Transverse colon (tissue), 4 donors: ENCODE measurements at regions not wholly inside any gene's neighbourhood (a gene's known extent, or its start where the extent isn't known, plus 50 kb on each side); places are given as distances from the start of the nearest gene placed in this dataset.

Source experiments
- DNase-seq: peaks from one replicate; pipeline ENCODE4 v3.0.0-alpha.2; 2019
- H3K27ac ChIP-seq, 4 donors: fragments of 200-600 bp; sonication (generic); 2 replicates each; pipeline ENCODE4 v1.5.1; 2016 to 2018; ENCODE audit warnings: inconsistent platforms in 4 of 4
- H3K27me3 ChIP-seq: fragments of 200-600 bp; sonication (generic); 2 replicates; pipeline ENCODE4 v1.5.1; 2017; ENCODE audit warnings: inconsistent platforms
- H3K36me3 ChIP-seq, 4 donors: fragments of 200-600 bp; sonication (generic); 2 replicates each; pipeline ENCODE4 v1.5.1; 2017 to 2019; ENCODE audit warnings: inconsistent platforms in 4 of 4
- H3K4me1 ChIP-seq, 4 donors: fragments of 200-600 bp; sonication (generic); 2 replicates each; pipeline ENCODE4 v1.5.1; 2017 to 2020; ENCODE audit warnings: inconsistent platforms in 4 of 4
- H3K4me3 ChIP-seq, 4 donors: fragments of 200-600 bp; sonication (generic); 1 replicate in 1 of 4; 2 replicates in 3 of 4; pipeline versions ENCODE4 v1.5.1 to v1.6.1; 2017 to 2019; ENCODE audit warnings: inconsistent platforms in 4 of 4
- H3K9me3 ChIP-seq, 2 donors: fragments of 200-600 bp; sonication (generic); 2 replicates each; pipeline ENCODE4 v1.5.1; 2017 to 2019; ENCODE audit warnings: inconsistent platforms in 2 of 2
- CTCF ChIP-seq, 5 experiments: fragments of 200-600 bp in 3 of 5; fragments of 450-650 bp in 2 of 5; sonication (generic) in 3 of 5; IDR thresholded peaks; 1 replicate in 2 of 5; 2 replicates in 3 of 5; pipeline ENCODE4 v1.5.1; 2016 to 2017; ENCODE audit warnings: antibody characterized with exemption in 5 of 5, inconsistent platforms in 3 of 5, mild to moderate bottlenecking in 2 of 5, moderate library complexity in 1 of 5
- EP300 ChIP-seq: sonication (generic); formaldehyde crosslinking; IDR thresholded peaks from one replicate; pipeline ENCODE4 v1.6.1; 2017; ENCODE audit warnings: antibody characterized with exemption, low read depth
- POLR2A ChIP-seq: fragments of 450-650 bp; IDR thresholded peaks from one replicate; pipeline ENCODE4 v1.6.1; 2016; ENCODE audit warnings: antibody characterized with exemption, mild to moderate bottlenecking, moderate library complexity
- POLR2AphosphoS5 ChIP-seq, 3 donors: sonication (generic); formaldehyde crosslinking; IDR thresholded peaks; one replicate each; pipeline ENCODE4 v1.6.1; 2016; ENCODE audit warnings: antibody characterized with exemption in 3 of 3
- WGBS, 2 donors: methylation state at CpG; one replicate each; pipeline ENCODE4 v1.1.5; 2018; ENCODE audit warnings: low coverage in 1 of 2; 5-methylcytosine and 5-hydroxymethylcytosine counted together
- in situ Hi-C, 4 donors: fragments of 200-750 bp; cut with MboI; loops; one replicate each; pipeline versions ENCODE4 v1.15.0 to v1.15.1; 2017; ENCODE audit warnings: low sequenced_read_pairs in 3 of 4, low pct_ligation_motif_present in 1 of 4, low pct_unique_long_range_greater_than_20kb in 1 of 4
- intact Hi-C: fragments of 100-400 bp; cut with DNase I; formaldehyde crosslinking; loops from one replicate; pipeline ENCODE4 v1.15.1; 2023; ENCODE audit warnings: low total_unique reads

DNA sequence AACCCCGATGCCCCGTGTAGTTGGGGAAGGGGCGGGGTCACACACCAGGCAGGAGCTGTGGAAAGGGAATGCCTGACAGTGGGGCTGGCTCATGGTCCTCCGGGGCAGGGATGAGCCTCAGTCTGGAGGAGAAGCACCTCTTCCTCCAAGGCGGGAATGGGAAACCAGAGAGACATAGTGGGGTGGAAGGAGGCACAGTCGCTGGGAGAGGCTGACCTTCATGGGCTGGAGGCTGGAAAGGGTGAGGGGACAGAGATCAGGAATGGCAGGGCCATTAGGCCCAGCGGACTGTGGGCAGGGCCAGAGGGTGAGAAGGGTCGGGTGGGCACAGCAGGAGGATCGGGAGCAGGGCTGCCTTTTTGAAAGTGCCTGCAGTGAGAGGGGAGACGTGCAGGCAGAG lies 65.8 kb upstream of the LINGO1 start:
- TF ChIP-seq EP300 (no peak), POLR2AphosphoS5 (IDR thresholded peaks at IDR 0.05) (no peak), POLR2A (no peak), CTCF (IDR thresholded peaks at IDR 0.05) (no peak)
- in situ Hi-C loops (no loop called here), intact Hi-C loops (no loop called here)
- DNase-seq: no peak
- Histone ChIP-seq H3K4me1 (no peaks in the 10 kb centered on the region), H3K36me3 (no peaks in the 10 kb centered on the region), H3K27ac (no peak overlapping the region), H3K27me3 (peaks cover 46% of the 10 kb centered on the region), H3K9me3 (no peaks in the 10 kb centered on the region), H3K4me3 (no peak overlapping the region)
- 66 to 73% methylated on average over 5 to 10 of the region's 10 CpGs for WGBS, 2 donors

DNA sequence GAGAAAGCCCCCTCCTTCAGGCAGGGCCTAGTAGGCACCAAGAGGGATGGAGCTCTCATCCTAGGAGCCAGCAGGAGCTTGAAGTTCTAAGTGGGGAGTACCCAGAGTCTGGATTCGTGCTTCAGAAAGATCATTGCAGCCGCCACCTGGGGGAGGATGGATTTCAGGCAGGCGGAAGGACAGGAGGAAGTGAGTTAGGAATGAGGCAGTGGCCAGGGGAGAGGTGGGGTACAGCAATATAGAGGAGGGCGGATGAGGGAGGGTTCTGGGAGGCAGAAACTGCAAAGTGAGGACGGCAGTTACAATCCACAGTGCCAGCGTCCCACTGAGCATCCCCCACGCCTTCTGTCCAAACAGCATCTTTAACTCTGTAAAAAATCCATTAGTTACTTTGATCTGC lies 65.2 kb upstream of the LINGO1 start:
- H3K4me1 ChIP-seq: no peaks in the 10 kb centered on the region
- WGBS, 2 donors: 41% methylated on average over 7 of the region's 7 CpGs; no CpG with 5 or more reads in 1 of the 2 donors
- H3K4me3 ChIP-seq: no peak overlapping the region
- no peak for DNase-seq
- no peak overlapping the region for H3K27ac ChIP-seq
- TF ChIP-seq POLR2AphosphoS5 (IDR thresholded peaks at IDR 0.05): no peak
- TF ChIP-seq CTCF (IDR thresholded peaks at IDR 0.05): no peak
- TF ChIP-seq EP300: no peak
- TF ChIP-seq POLR2A: no peak
- in situ Hi-C loops: no loop called here
- intact Hi-C loops: no loop called here
- no peaks in the 10 kb centered on the region for H3K9me3 ChIP-seq
- peaks cover 52% of the 10 kb centered on the region for H3K27me3 ChIP-seq
- no peaks in the 10 kb centered on the region for H3K36me3 ChIP-seq

GRCh38 chr15:77696871-77697270 lies 64.2 kb upstream of the LINGO1 start:
- Histone ChIP-seq H3K36me3 (no peaks in the 10 kb centered on the region), H3K4me1 (no peaks in the 10 kb centered on the region), H3K9me3 (no peaks in the 10 kb centered on the region), H3K27me3 (peaks cover 62% of the 10 kb centered on the region), H3K27ac (no peak overlapping the region), H3K4me3 (no peak overlapping the region)
- 72% methylated on average over 8 of the region's 8 CpGs; no CpG with 5 or more reads in 1 of the 2 donors for WGBS, 2 donors
- intact Hi-C loops: no loop called here
- TF ChIP-seq POLR2A (no peak), EP300 (no peak), POLR2AphosphoS5 (IDR thresholded peaks at IDR 0.05) (no peak), CTCF (IDR thresholded peaks at IDR 0.05) (no peak)
- DNase-seq: no peak
- in situ Hi-C loops: no loop called here

DNA sequence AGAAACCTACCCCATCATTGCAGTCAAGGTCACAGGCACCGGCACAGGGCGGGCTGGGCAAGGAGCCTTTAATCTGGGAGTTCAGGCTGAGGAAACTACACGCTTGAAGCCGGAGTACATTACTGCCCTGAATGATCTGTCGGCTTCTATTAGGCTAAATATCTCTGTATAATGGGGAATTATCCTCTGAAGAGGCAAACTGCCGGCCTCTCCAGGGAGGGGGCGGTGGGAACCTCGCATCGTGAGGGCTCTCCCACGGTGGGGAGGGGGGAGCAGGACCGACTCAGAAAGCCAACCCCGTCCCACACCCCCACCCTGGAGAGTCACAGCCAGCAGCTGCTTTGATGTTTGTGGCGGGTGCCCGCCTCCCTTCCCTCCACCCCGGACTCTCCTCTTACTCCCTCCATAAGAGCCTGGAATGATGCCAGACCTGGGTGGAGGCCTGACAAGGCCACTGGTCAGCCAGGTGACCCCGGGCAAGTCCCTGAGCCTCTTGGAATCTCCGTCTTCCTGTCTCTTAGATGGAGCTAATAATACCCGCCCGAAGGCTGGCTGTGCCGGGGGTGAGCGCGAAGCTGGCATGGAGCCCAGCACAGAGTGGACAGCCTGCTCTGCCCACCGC lies 63.4 kb upstream of the LINGO1 start:
- Histone ChIP-seq H3K9me3 (no peaks in the 10 kb centered on the region), H3K4me1 (no peaks in the 10 kb centered on the region), H3K27me3 (peaks cover 70% of the 10 kb centered on the region), H3K27ac (no peak overlapping the region), H3K4me3 (no peak overlapping the region), H3K36me3 (no peaks in the 10 kb centered on the region)
- DNase-seq: no peak
- no peak for TF ChIP-seq EP300
- no peak for TF ChIP-seq POLR2A
- TF ChIP-seq POLR2AphosphoS5 (IDR thresholded peaks at IDR 0.05): no peak
- no peak for TF ChIP-seq CTCF (IDR thresholded peaks at IDR 0.05)
- intact Hi-C loops (no loop called here), in situ Hi-C loops (no loop called here)
- WGBS, 2 donors: 28 to 33% methylated on average over 2 to 23 of the region's 23 CpGs
